B cell (primary cell): ENCODE measurements at regions not wholly inside any gene's neighbourhood (a gene's known extent, or its start where the extent isn't known, plus 50 kb on each side); places are given as distances from the start of the nearest gene placed in this dataset.

Experiments used
- EZH2 ChIP-seq: IDR thresholded peaks from 2 replicates; pipeline ENCODE4 v1.6.1; 2012; ENCODE audit warnings: borderline replicate concordance, low read depth, mild to moderate bottlenecking, moderate library complexity, low read length; ENCODE audit not compliant: insufficient read depth, poor library complexity, severe bottlenecking
- TF ChIP-seq, protein P1 (sequence below): fragments of 200-600 bp; IDR thresholded peaks from one replicate; pipeline ENCODE4 v1.8.0; 2022; ENCODE audit warnings: antibody characterized with exemption, mild to moderate bottlenecking

DNA sequence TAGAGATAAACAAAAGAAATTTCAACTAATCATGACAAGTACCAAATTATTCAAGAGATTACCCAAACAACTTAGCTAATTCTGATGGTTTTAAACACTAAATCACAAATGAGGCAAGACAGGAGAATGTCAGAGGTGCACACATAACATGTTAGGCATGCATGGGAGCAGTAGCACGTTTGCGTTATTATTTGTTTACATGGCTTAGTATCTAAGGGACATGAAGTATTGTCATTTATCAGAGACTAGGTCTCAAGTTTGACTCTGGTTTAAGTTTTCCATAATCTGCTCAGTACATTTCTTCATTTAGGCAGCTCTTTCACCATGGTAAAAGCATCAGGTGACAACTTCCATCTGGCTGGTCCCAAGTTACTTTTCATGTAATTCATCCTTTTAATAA lies 244.1 kb upstream of the TNC start:
- TF ChIP-seq, protein P1, sequence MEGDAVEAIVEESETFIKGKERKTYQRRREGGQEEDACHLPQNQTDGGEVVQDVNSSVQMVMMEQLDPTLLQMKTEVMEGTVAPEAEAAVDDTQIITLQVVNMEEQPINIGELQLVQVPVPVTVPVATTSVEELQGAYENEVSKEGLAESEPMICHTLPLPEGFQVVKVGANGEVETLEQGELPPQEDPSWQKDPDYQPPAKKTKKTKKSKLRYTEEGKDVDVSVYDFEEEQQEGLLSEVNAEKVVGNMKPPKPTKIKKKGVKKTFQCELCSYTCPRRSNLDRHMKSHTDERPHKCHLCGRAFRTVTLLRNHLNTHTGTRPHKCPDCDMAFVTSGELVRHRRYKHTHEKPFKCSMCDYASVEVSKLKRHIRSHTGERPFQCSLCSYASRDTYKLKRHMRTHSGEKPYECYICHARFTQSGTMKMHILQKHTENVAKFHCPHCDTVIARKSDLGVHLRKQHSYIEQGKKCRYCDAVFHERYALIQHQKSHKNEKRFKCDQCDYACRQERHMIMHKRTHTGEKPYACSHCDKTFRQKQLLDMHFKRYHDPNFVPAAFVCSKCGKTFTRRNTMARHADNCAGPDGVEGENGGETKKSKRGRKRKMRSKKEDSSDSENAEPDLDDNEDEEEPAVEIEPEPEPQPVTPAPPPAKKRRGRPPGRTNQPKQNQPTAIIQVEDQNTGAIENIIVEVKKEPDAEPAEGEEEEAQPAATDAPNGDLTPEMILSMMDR = no peak
- TF ChIP-seq EZH2 = no peak
